B cell (primary cell): ENCODE measurements at regions not wholly inside any gene's neighbourhood (a gene's known extent, or its start where the extent isn't known, plus 50 kb on each side); places are given as distances from the start of the nearest gene placed in this dataset.

Source experiments
- ATAC-seq: fragments of 200-7000 bp; cut with Tn5 transposase; one replicate; pipeline ENCODE4 v1.10.0; 2021; ENCODE audit warnings: low read depth, mild to moderate bottlenecking, moderate number of reproducible peaks, moderate library complexity
- CTCF ChIA-PET: fragments of 350-600 bp; sonication (Branson Sonifier 250); formaldehyde crosslinking; loops from one replicate; lab custom pipeline; 2021; ENCODE audit warnings: antibody characterized with exemption, inconsistent platforms; lab: Charles Lee
- POLR2A ChIA-PET: fragments of 350-600 bp; sonication (Branson Sonifier 250); formaldehyde crosslinking; loops from one replicate; lab custom pipeline; 2021; ENCODE audit warnings: antibody characterized with exemption; lab: Charles Lee
- DNase-seq: peaks from one replicate; pipeline ENCODE4 v3.0.0; 2013
- H2AFZ ChIP-seq: 2 replicates; pipeline ENCODE4 v1.6.1; 2012; ENCODE audit warnings: mild to moderate bottlenecking, low read depth, low read length; ENCODE audit not compliant: insufficient read depth, poor library complexity, severe bottlenecking
- H3K27ac ChIP-seq, 2 donors: 1 replicate in 1 of 2; 2 replicates in 1 of 2; pipeline ENCODE4 v1.5.1; 2012 to 2013; ENCODE audit warnings: low read length in 2 of 2, mild to moderate bottlenecking in 2 of 2, moderate library complexity in 1 of 2
- H3K27me3 ChIP-seq, 4 experiments: fragments of 200-600 bp in 1 of 4; sonication (generic) in 1 of 4; replicated peaks in 1 of 4; 1 replicate in 2 of 4; 2 replicates in 2 of 4; pipeline versions ENCODE4 v1.6.1 to v1.7.0; 2013 to 2016; ENCODE audit warnings: low read length in 3 of 4, mild to moderate bottlenecking in 2 of 4, mixed read lengths in 1 of 4, moderate library complexity in 1 of 4; ENCODE audit not compliant: insufficient read depth in 4 of 4, control insufficient read depth in 3 of 4; ENCODE audit errors: control extremely low read depth in 1 of 4
- H3K36me3 ChIP-seq, 2 experiments: replicated peaks in 1 of 2; 1 replicate in 1 of 2; 2 replicates in 1 of 2; pipeline versions ENCODE4 v1.6.1 to v1.7.1; 2013; ENCODE audit warnings: low read length in 1 of 2; ENCODE audit not compliant: insufficient read depth in 2 of 2, control insufficient read depth in 1 of 2; ENCODE audit errors: control extremely low read depth in 1 of 2, extremely low read depth in 1 of 2
- H3K4me1 ChIP-seq, 2 donors: fragments of 200-600 bp in 1 of 2; sonication (generic) in 1 of 2; 1 replicate in 1 of 2; 2 replicates in 1 of 2; pipeline versions ENCODE4 v1.5.1 to v1.6.1; 2013 to 2017; ENCODE audit warnings: low read length in 2 of 2; ENCODE audit not compliant: control insufficient read depth in 2 of 2, insufficient read depth in 2 of 2
- H3K4me2 ChIP-seq: replicated peaks from 2 replicates; pipeline ENCODE3; 2012; ENCODE audit warnings: mild to moderate bottlenecking, low read depth, low read length; ENCODE audit not compliant: poor library complexity, severe bottlenecking
- H3K4me3 ChIP-seq, 5 experiments: fragments of 200-600 bp in 1 of 5; sonication (generic) in 1 of 5; 1 replicate in 3 of 5; 2 replicates in 2 of 5; pipeline versions ENCODE4 v1.5.1 to v1.7.0; 2011 to 2016; ENCODE audit warnings: low read length in 4 of 5, mild to moderate bottlenecking in 4 of 5, low read depth in 2 of 5, control low read depth in 1 of 5, moderate library complexity in 1 of 5; ENCODE audit not compliant: insufficient read depth in 1 of 5; ENCODE audit errors: control extremely low read depth in 1 of 5, extremely low read depth in 1 of 5
- H3K79me2 ChIP-seq: fragments of 200-600 bp; sonication (generic); one replicate; pipeline ENCODE4 v1.6.0; 2016; ENCODE audit warnings: low read length; ENCODE audit not compliant: control insufficient read depth, insufficient read depth
- H3K9ac ChIP-seq: fragments of 200-600 bp; sonication (generic); 2 replicates; pipeline ENCODE4 v1.6.1; 2017; ENCODE audit warnings: mild to moderate bottlenecking, low read length, moderate library complexity
- H3K9me3 ChIP-seq, 3 donors: one replicate each; pipeline versions ENCODE4 v1.6.1 to v1.7.1; 2013; ENCODE audit warnings: low read length in 2 of 3; ENCODE audit not compliant: control insufficient read depth in 2 of 3, insufficient read depth in 1 of 3; ENCODE audit errors: control extremely low read depth in 1 of 3
- H4K20me1 ChIP-seq: 2 replicates; pipeline ENCODE4 v1.6.0; 2012; ENCODE audit warnings: mild to moderate bottlenecking, low read length; ENCODE audit not compliant: insufficient read depth, control insufficient read depth, poor library complexity, severe bottlenecking
- H3K27ac Mint-ChIP-seq: one replicate; pipeline ENCODE4 v1.8.0; 2021; ENCODE audit warnings: mixed read lengths
- H3K27me3 Mint-ChIP-seq: one replicate; pipeline ENCODE4 v1.8.0; 2021; ENCODE audit warnings: mixed read lengths
- H3K4me1 Mint-ChIP-seq: one replicate; pipeline ENCODE4 v1.8.0; 2021; ENCODE audit warnings: mixed read lengths
- H3K4me3 Mint-ChIP-seq: one replicate; pipeline ENCODE4 v1.8.0; 2021; ENCODE audit warnings: mixed read lengths
- H3K9me3 Mint-ChIP-seq: one replicate; pipeline ENCODE4 v1.8.0; 2022; ENCODE audit warnings: mixed read lengths; ENCODE audit not compliant: insufficient read depth
- CTCF ChIP-seq: fragments of 200-600 bp; IDR thresholded peaks from one replicate; pipeline ENCODE4 v1.8.0; 2022; ENCODE audit warnings: antibody characterized with exemption, mild to moderate bottlenecking
- EZH2 ChIP-seq: IDR thresholded peaks from 2 replicates; pipeline ENCODE4 v1.6.1; 2012; ENCODE audit warnings: borderline replicate concordance, low read depth, mild to moderate bottlenecking, moderate library complexity, low read length; ENCODE audit not compliant: insufficient read depth, poor library complexity, severe bottlenecking
- intact Hi-C: fragments of 100-400 bp; cut with micrococcal nuclease; formaldehyde crosslinking; loops from one replicate; pipeline ENCODE4 v1.10.0; 2022

DNA sequence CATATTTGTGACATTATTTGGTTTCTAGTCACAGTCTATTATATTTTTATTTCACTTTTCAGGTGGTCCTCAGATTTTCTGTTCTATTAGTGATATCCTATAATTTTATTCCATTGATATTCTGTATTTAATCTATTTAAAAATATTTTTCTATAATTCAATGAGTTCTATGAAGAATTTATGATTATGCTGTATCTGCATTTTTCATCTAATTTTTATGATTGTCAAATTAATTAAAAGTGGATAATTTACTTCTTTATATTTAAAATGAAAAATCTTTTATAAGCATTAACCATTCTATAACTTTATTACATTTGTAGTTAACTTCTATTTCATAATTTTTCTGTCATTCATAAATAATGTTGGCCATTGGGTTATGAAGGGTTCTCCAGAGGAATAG, 387.4 kb upstream of the LRRC7 start:
- ChIA-PET CTCF (no interaction called here), POLR2A (no interaction called here)
- H3K27ac ChIP-seq: no peak overlapping the region
- no peaks in the 10 kb centered on the region for H3K9me3 Mint-ChIP-seq
- no peak overlapping the region for H3K4me2 ChIP-seq
- ATAC-seq: no peak
- H3K4me3 Mint-ChIP-seq: no peak overlapping the region
- no peaks in the 10 kb centered on the region for H3K27me3 Mint-ChIP-seq
- H3K27ac Mint-ChIP-seq: no peak overlapping the region
- H2AFZ ChIP-seq: no peak overlapping the region
- no peaks in the 10 kb centered on the region for H3K9me3 ChIP-seq
- no peak for DNase-seq
- no peak overlapping the region for H3K4me3 ChIP-seq
- no peaks in the 10 kb centered on the region for H3K4me1 ChIP-seq
- no peaks in the 10 kb centered on the region for H4K20me1 ChIP-seq
- no peak for TF ChIP-seq CTCF
- TF ChIP-seq EZH2: no peak
- no peaks in the 10 kb centered on the region for H3K27me3 ChIP-seq
- no peak overlapping the region for H3K9ac ChIP-seq
- intact Hi-C loops: no loop called here
- no peaks in the 10 kb centered on the region for H3K79me2 ChIP-seq
- H3K36me3 ChIP-seq: no peaks in the 10 kb centered on the region
- no peaks in the 10 kb centered on the region for H3K4me1 Mint-ChIP-seq

- H3K4me1 Mint-ChIP-seq: no peaks in the 10 kb centered on the region
Observed at GRCh38 chr1:69185378-69185777, 382.3 kb upstream of the LRRC7 start.

More at GRCh38 chr1:69185378-69185777, 382.3 kb upstream of the LRRC7 start:
- Mint-ChIP-seq H3K27me3 (no peaks in the 10 kb centered on the region), H3K4me3 (no peak overlapping the region), H3K27ac (no peak overlapping the region), H3K9me3 (no peaks in the 10 kb centered on the region)
- DNase-seq (no peak), ATAC-seq (no peak)
- no peak for TF ChIP-seq EZH2
- no peak for TF ChIP-seq CTCF
- no peak overlapping the region for H3K4me3 ChIP-seq
- H4K20me1 ChIP-seq: no peaks in the 10 kb centered on the region
- no peak overlapping the region for H3K27ac ChIP-seq
- ChIA-PET POLR2A (no interaction called here), CTCF (no interaction called here)
- H3K4me1 ChIP-seq: no peaks in the 10 kb centered on the region
- H3K27me3 ChIP-seq: no peaks in the 10 kb centered on the region
- H3K9me3 ChIP-seq: peaks cover 0 to 3% (median 0%) of the 10 kb centered on the region in 3 donors
- H2AFZ ChIP-seq: no peak overlapping the region
- H3K4me2 ChIP-seq: no peak overlapping the region
- H3K9ac ChIP-seq: no peak overlapping the region
- no peaks in the 10 kb centered on the region for H3K79me2 ChIP-seq
- H3K36me3 ChIP-seq: no peaks in the 10 kb centered on the region
- intact Hi-C loops: no loop called here
